ENCODE measurements at regions not wholly inside any gene's neighbourhood (a gene's known extent, or its start where the extent isn't known, plus 50 kb on each side); places are given as distances from the start of the nearest gene placed in this dataset.

GRCh38 chr9:79371948-79372555, 199.7 kb upstream of the TLE4 start:
- no CpG with 5 or more reads among the region's 1 CpG for WGBS (ENCODE audit: insufficient coverage, low lambda C conversion rate)
- H3K27ac ChIP-seq (ENCODE audit: low read length), result no peak overlapping the region

DNA sequence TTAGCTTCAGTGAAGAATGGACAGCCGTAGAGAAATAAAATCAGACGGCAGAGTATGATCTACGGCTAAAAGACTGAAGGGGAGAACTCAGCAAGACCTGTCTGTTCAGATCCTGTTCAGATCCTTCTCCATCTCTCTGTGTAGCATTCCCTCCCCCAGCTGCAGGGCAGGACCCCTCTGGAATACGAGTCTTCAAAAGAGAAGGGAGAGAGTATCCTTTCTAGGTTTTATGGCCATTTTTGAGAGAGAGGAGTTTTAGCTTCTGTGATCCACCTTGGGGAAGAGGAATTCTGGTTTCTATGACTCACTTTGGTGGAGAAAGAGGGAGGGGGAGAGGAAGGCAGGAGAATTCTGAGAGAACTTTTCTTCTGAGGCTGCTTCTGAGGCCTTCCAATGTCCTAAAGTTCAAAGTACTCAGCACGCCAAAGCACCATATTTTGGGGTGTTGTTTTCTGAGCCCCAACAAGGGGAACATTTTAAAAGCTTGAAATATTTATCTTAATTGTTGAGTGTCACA, 194.4 kb upstream of the TLE4 start:
- WGBS (ENCODE audit: insufficient coverage, low lambda C conversion rate), result no CpG with 5 or more reads among the region's 5 CpGs
- no peak overlapping the region for H3K4me3 ChIP-seq (ENCODE audit: low read length)
- no peak overlapping the region for H3K27ac ChIP-seq (ENCODE audit: low read length)
- no peaks in the 10 kb centered on the region for H3K4me1 ChIP-seq (ENCODE audit: control insufficient read depth, insufficient read depth, low read length)
- H3K27me3 ChIP-seq (ENCODE audit: control insufficient read depth, insufficient read depth, low read length), result no peaks in the 10 kb centered on the region
- no peaks in the 10 kb centered on the region for H3K9me3 ChIP-seq (ENCODE audit: control insufficient read depth, low read depth, low read length)
- no peaks in the 10 kb centered on the region for H3K36me3 ChIP-seq (ENCODE audit: control insufficient read depth, insufficient read depth, low read length)
- DNase-seq, result no peak

More at GRCh38 chr9:79371948-79372555, 199.7 kb upstream of the TLE4 start:
- DNase-seq, result no peak
- Histone ChIP-seq H3K9me3 (ENCODE audit: control insufficient read depth, low read depth, low read length) (no peaks in the 10 kb centered on the region), H3K4me1 (ENCODE audit: control insufficient read depth, insufficient read depth, low read length) (no peaks in the 10 kb centered on the region), H3K4me3 (ENCODE audit: low read length) (no peak overlapping the region), H3K36me3 (ENCODE audit: control insufficient read depth, insufficient read depth, low read length) (no peaks in the 10 kb centered on the region), H3K27me3 (ENCODE audit: control insufficient read depth, insufficient read depth, low read length) (no peaks in the 10 kb centered on the region)

- WGBS (ENCODE audit: insufficient coverage, low lambda C conversion rate), result 100% methylated on average over 1 of the region's 2 CpGs
- no peaks in the 10 kb centered on the region for H3K4me1 ChIP-seq (ENCODE audit: control insufficient read depth, insufficient read depth, low read length)
- no peak overlapping the region for H3K27ac ChIP-seq (ENCODE audit: low read length)
- no peak for DNase-seq
- no peaks in the 10 kb centered on the region for H3K36me3 ChIP-seq (ENCODE audit: control insufficient read depth, insufficient read depth, low read length)
- H3K9me3 ChIP-seq (ENCODE audit: control insufficient read depth, low read depth, low read length), result no peaks in the 10 kb centered on the region
- no peak overlapping the region for H3K4me3 ChIP-seq (ENCODE audit: low read length)
- no peaks in the 10 kb centered on the region for H3K27me3 ChIP-seq (ENCODE audit: control insufficient read depth, insufficient read depth, low read length)
Measured at GRCh38 chr9:79378107-79378506, 193.7 kb upstream of the TLE4 start.

- Histone ChIP-seq H3K9me3 (ENCODE audit: control insufficient read depth, low read depth, low read length) (no peaks in the 10 kb centered on the region), H3K27me3 (ENCODE audit: control insufficient read depth, insufficient read depth, low read length) (no peaks in the 10 kb centered on the region), H3K36me3 (ENCODE audit: control insufficient read depth, insufficient read depth, low read length) (no peaks in the 10 kb centered on the region), H3K4me3 (ENCODE audit: low read length) (no peak overlapping the region), H3K4me1 (ENCODE audit: control insufficient read depth, insufficient read depth, low read length) (no peaks in the 10 kb centered on the region), H3K27ac (ENCODE audit: low read length) (no peak overlapping the region)
- DNase-seq, result no peak
Measured at GRCh38 chr9:79382044-79382443, 189.7 kb upstream of the TLE4 start.

DNA sequence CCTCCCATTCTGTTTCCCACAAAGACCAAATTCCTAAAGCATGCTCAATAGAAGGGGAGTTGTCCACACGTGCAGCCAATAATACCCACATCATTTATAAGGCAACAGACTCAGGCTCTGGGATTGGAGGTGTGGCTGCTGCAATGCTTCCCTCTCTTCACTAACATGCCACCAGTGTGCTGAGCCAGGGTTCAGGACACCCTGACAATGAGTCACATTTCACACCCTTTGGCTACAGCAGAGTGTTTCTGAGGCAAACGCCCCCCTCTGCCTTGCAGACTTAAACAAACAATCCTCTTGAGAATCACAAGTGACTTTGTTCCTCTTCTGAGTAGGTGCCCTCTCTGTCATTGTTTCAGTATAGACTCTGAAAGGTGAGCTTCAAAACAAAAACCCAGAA, 189.3 kb upstream of the TLE4 start:
- Histone ChIP-seq H3K36me3 (ENCODE audit: control insufficient read depth, insufficient read depth, low read length) (no peaks in the 10 kb centered on the region), H3K9me3 (ENCODE audit: control insufficient read depth, low read depth, low read length) (no peaks in the 10 kb centered on the region), H3K4me3 (ENCODE audit: low read length) (no peak overlapping the region), H3K27ac (ENCODE audit: low read length) (no peak overlapping the region), H3K4me1 (ENCODE audit: control insufficient read depth, insufficient read depth, low read length) (no peaks in the 10 kb centered on the region), H3K27me3 (ENCODE audit: control insufficient read depth, insufficient read depth, low read length) (no peaks in the 10 kb centered on the region)
- no CpG with 5 or more reads among the region's 2 CpGs for WGBS (ENCODE audit: insufficient coverage, low lambda C conversion rate)
- no peak for DNase-seq

- no peak for DNase-seq
- Histone ChIP-seq H3K4me1 (ENCODE audit: control insufficient read depth, insufficient read depth, low read length) (no peaks in the 10 kb centered on the region), H3K27me3 (ENCODE audit: control insufficient read depth, insufficient read depth, low read length) (no peaks in the 10 kb centered on the region), H3K9me3 (ENCODE audit: control insufficient read depth, low read depth, low read length) (no peaks in the 10 kb centered on the region), H3K4me3 (ENCODE audit: low read length) (no peak overlapping the region), H3K36me3 (ENCODE audit: control insufficient read depth, insufficient read depth, low read length) (no peaks in the 10 kb centered on the region), H3K27ac (ENCODE audit: low read length) (no peak overlapping the region)
Measured at GRCh38 chr9:79383096-79383495, 188.7 kb upstream of the TLE4 start.

DNA sequence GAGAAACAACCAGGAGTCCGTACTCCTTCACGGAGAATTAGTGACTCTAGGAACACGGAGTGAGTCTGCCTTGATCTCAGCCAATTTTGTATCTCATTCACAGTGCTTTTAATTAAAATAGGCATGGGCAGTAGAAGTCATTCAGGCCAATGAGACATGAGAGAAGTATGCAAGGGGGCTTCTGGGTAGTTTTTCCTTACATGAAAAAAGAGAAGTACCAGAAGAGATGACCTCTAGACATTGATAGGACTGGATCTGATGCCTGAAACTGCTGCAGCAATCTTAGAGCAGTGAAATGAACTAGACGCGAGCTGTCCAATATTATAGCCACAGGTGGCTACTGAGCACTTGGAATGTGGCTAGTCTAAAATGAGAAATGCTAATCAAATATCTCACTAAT, 187.7 kb upstream of the TLE4 start:
- 100% methylated on average over 2 of the region's 5 CpGs for WGBS (ENCODE audit: insufficient coverage, low lambda C conversion rate)
- no peak overlapping the region for H3K4me3 ChIP-seq (ENCODE audit: low read length)
- no peak overlapping the region for H3K27ac ChIP-seq (ENCODE audit: low read length)
- no peaks in the 10 kb centered on the region for H3K27me3 ChIP-seq (ENCODE audit: control insufficient read depth, insufficient read depth, low read length)
- H3K9me3 ChIP-seq (ENCODE audit: control insufficient read depth, low read depth, low read length), result no peaks in the 10 kb centered on the region
- H3K4me1 ChIP-seq (ENCODE audit: control insufficient read depth, insufficient read depth, low read length), result no peaks in the 10 kb centered on the region
- DNase-seq, result no peak
- H3K36me3 ChIP-seq (ENCODE audit: control insufficient read depth, insufficient read depth, low read length), result no peaks in the 10 kb centered on the region

DNA sequence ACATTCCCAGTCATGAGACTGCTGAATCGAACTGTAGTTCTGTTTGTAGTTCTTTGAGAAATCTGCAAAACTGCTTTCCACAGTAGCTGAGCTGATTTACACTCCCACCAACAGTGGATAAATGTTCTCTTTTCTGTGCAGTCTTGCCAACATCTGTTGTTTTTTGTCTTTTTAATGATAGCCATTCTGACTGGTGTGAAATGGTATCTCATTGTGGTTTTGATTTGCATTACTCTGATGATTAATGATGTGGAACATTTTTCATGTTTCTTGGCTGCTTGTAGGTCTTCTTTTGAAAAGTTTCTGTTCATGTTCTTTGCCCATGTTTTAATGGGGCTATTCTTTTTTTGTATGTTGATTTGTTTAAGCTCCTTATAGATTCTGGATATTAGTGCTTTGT, 187.3 kb upstream of the TLE4 start:
- Histone ChIP-seq H3K27me3 (ENCODE audit: control insufficient read depth, insufficient read depth, low read length) (no peaks in the 10 kb centered on the region), H3K4me1 (ENCODE audit: control insufficient read depth, insufficient read depth, low read length) (no peaks in the 10 kb centered on the region), H3K4me3 (ENCODE audit: low read length) (no peak overlapping the region), H3K9me3 (ENCODE audit: control insufficient read depth, low read depth, low read length) (no peaks in the 10 kb centered on the region), H3K36me3 (ENCODE audit: control insufficient read depth, insufficient read depth, low read length) (no peaks in the 10 kb centered on the region), H3K27ac (ENCODE audit: low read length) (no peak overlapping the region)
- no CpG with 5 or more reads among the region's 1 CpG for WGBS (ENCODE audit: insufficient coverage, low lambda C conversion rate)
- DNase-seq, result no peak

GRCh38 chr9:79387101-79387835, 184.5 kb upstream of the TLE4 start:
- H3K27me3 ChIP-seq (ENCODE audit: control insufficient read depth, insufficient read depth, low read length), result no peaks in the 10 kb centered on the region
- no peak overlapping the region for H3K4me3 ChIP-seq (ENCODE audit: low read length)
- no peaks in the 10 kb centered on the region for H3K4me1 ChIP-seq (ENCODE audit: control insufficient read depth, insufficient read depth, low read length)
- no peaks in the 10 kb centered on the region for H3K9me3 ChIP-seq (ENCODE audit: control insufficient read depth, low read depth, low read length)
- 60% methylated on average over 1 of the region's 5 CpGs for WGBS (ENCODE audit: insufficient coverage, low lambda C conversion rate)
- DNase-seq, result no peak
- no peak overlapping the region for H3K27ac ChIP-seq (ENCODE audit: low read length)
- no peaks in the 10 kb centered on the region for H3K36me3 ChIP-seq (ENCODE audit: control insufficient read depth, insufficient read depth, low read length)

DNA sequence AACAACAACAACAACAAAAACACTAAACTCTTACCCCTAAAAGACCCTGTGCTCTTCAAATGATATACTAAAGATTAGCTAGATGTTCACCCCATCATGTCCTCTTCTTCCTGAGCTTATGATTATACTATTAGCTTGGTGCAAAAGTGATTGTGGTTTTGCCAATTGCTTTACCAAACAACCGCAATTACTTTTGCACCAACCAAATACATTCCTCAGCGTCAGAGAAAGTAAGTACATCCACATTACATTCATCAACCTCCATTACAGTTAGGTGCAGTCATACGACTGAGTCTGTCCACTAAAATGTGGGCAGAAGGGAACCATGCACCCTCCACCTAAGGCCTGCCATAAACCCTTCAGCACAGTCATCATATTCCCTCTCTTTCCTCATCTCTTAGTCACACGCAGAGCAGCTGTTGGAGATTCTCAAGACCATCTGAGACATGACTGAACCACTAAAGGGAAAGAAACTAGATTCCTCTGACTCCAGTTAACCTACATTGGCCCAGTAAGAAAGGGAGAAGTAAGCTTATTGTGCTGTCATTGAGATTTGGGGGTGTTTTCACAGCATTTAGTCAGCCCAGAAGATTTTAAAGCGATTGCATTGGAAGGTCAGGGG, 181.6 kb upstream of the TLE4 start:
- Histone ChIP-seq H3K4me1 (ENCODE audit: control insufficient read depth, insufficient read depth, low read length) (no peaks in the 10 kb centered on the region), H3K27ac (ENCODE audit: low read length) (no peak overlapping the region), H3K27me3 (ENCODE audit: control insufficient read depth, insufficient read depth, low read length) (no peaks in the 10 kb centered on the region), H3K4me3 (ENCODE audit: low read length) (no peak overlapping the region), H3K36me3 (ENCODE audit: control insufficient read depth, insufficient read depth, low read length) (no peaks in the 10 kb centered on the region), H3K9me3 (ENCODE audit: control insufficient read depth, low read depth, low read length) (no peaks in the 10 kb centered on the region)
- DNase-seq, result no peak
- no CpG with 5 or more reads among the region's 5 CpGs for WGBS (ENCODE audit: insufficient coverage, low lambda C conversion rate)

Data from large intestine (tissue), 3 donors.